ENCODE measurements at regions not wholly inside any gene's neighbourhood (a gene's known extent, or its start where the extent isn't known, plus 50 kb on each side); places are given as distances from the start of the nearest gene placed in this dataset.

DNA sequence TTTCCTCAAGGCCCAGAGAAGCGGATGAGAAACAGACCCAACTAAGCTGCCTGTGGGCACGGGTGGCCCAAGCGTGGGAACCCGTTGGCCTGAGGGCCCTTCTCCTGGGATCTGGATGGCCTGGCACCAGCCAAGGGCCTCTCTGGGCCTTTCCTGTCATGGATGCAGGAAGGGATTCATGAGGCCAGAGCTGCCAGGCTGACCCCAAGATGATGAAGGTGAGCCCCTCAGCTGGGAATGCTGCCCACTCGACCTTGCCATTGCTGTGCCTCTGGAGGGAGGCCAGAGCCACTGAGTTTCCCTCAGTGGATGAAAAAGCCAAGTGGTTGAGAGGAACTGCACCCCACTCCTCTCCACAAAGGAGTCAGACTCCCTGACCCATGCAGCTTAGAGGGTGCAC lies 171.2 kb downstream of the VEGFA start:
- TF ChIP-seq, protein P1, sequence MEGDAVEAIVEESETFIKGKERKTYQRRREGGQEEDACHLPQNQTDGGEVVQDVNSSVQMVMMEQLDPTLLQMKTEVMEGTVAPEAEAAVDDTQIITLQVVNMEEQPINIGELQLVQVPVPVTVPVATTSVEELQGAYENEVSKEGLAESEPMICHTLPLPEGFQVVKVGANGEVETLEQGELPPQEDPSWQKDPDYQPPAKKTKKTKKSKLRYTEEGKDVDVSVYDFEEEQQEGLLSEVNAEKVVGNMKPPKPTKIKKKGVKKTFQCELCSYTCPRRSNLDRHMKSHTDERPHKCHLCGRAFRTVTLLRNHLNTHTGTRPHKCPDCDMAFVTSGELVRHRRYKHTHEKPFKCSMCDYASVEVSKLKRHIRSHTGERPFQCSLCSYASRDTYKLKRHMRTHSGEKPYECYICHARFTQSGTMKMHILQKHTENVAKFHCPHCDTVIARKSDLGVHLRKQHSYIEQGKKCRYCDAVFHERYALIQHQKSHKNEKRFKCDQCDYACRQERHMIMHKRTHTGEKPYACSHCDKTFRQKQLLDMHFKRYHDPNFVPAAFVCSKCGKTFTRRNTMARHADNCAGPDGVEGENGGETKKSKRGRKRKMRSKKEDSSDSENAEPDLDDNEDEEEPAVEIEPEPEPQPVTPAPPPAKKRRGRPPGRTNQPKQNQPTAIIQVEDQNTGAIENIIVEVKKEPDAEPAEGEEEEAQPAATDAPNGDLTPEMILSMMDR (conservative IDR thresholded peaks at IDR 0.05; ENCODE audit: low read length), result no peak
- no peak for TF ChIP-seq EZH2phosphoT487 (IDR thresholded peaks at IDR 0.05; ENCODE audit: borderline replicate concordance)
